K562 (cell line): ENCODE measurements at regions not wholly inside any gene's neighbourhood (a gene's known extent, or its start where the extent isn't known, plus 50 kb on each side); places are given as distances from the start of the nearest gene placed in this dataset.

ENCODE experiments used
- ATAC-seq: fragments of 200-7000 bp; cut with Tn5 transposase; 3 replicates; pipeline ENCODE4 v1.9.1; 2020; ENCODE audit warnings: moderate library complexity
- BruUV-seq: library from RNA; stranded (reverse); fragments of 400-500 nt; replicated peaks from 2 replicates; lab custom pipeline; 2021; lab: Mats Ljungman, UMichigan
- CTCF ChIA-PET: fragments of 300-600 bp; formaldehyde crosslinking; extraction: SDS; loops from one replicate; lab custom pipeline; 2021; ENCODE audit warnings: low intra/inter-chr PET ratio; lab: Yijun Ruan, JAX
- POLR2A ChIA-PET: fragments of 300-600, 350-650 bp; sonication (Branson Sonifier 250); formaldehyde crosslinking; extraction: SDS; loops from one replicate; lab custom pipeline; 2021; ENCODE audit warnings: antibody characterized with exemption, inconsistent platforms; lab: Yijun Ruan, JAX
- DNase-seq, 4 experiments: peaks; one replicate each; pipeline versions ENCODE4 v3.0.0 to v3.0.0-alpha.2; 2011 to 2018; ENCODE audit warnings: low spot score in 3 of 4, mixed read lengths in 3 of 4; ENCODE audit errors: extremely low read depth in 1 of 4
- FAIRE-seq: peaks from 2 replicates; lab custom pipeline; 2011; peaks lifted over from hg19 to GRCh38; lab: Jason Lieb, UNC
- H2AFZ ChIP-seq: 2 replicates; pipeline ENCODE4 v1.6.0; 2011; ENCODE audit warnings: low read depth, low read length, control low read depth, inconsistent platforms
- H3K27ac ChIP-seq: fragments of 200-600 bp; 3 replicates; pipeline ENCODE4 v1.8.0; 2011; ENCODE audit warnings: low read depth, mild to moderate bottlenecking, control low read depth, inconsistent platforms, low read length, moderate library complexity, mixed read lengths; ENCODE audit errors: extremely low read depth
- H3K27me3 ChIP-seq, 2 experiments: fragments of 300-600 bp in 1 of 2; 2 replicates in 1 of 2; 3 replicates in 1 of 2; pipeline versions ENCODE4 v1.6.0 to v1.8.0; 2011; ENCODE audit warnings: inconsistent platforms in 2 of 2, low read length in 2 of 2, mild to moderate bottlenecking in 1 of 2, mixed read lengths in 1 of 2, moderate library complexity in 1 of 2; ENCODE audit not compliant: control insufficient read depth in 2 of 2, insufficient read depth in 2 of 2
- H3K36me3 ChIP-seq: fragments of 300-600 bp; 3 replicates; pipeline ENCODE4 v1.8.0; 2011; ENCODE audit warnings: mild to moderate bottlenecking, low read length, inconsistent platforms; ENCODE audit not compliant: control insufficient read depth, insufficient read depth
- H3K4me1 ChIP-seq, 2 experiments: fragments of 200-600 bp in 1 of 2; replicated peaks in 1 of 2; 2 replicates in 1 of 2; 3 replicates in 1 of 2; pipeline versions ENCODE4 v1.5.1 to v1.8.0; 2011; ENCODE audit warnings: inconsistent platforms in 2 of 2, low read length in 2 of 2, mild to moderate bottlenecking in 1 of 2, mixed read lengths in 1 of 2, moderate library complexity in 1 of 2; ENCODE audit not compliant: control insufficient read depth in 2 of 2, insufficient read depth in 2 of 2
- H3K4me2 ChIP-seq: 2 replicates; pipeline ENCODE4 v1.6.1; 2011; ENCODE audit warnings: low read length, control low read depth, inconsistent platforms, mixed read lengths; ENCODE audit not compliant: insufficient read depth
- H3K4me3 ChIP-seq: fragments of 200-600 bp; sonication (generic), shearing (Covaris generic); 2 replicates; pipeline ENCODE4 v1.5.1; 2016; ENCODE audit warnings: control low read depth, inconsistent platforms
- H3K79me2 ChIP-seq: fragments of 200-600 bp; 3 replicates; pipeline ENCODE4 v1.8.0; 2011; ENCODE audit warnings: low read length, inconsistent platforms; ENCODE audit not compliant: control insufficient read depth, insufficient read depth
- H3K9ac ChIP-seq, 2 experiments: 2 replicates each; pipeline versions ENCODE4 v1.6.0 to v1.6.1; 2011; ENCODE audit warnings: low read depth in 2 of 2, low read length in 2 of 2, control low read depth in 1 of 2, inconsistent platforms in 1 of 2, mild to moderate bottlenecking in 1 of 2, mixed read lengths in 1 of 2; ENCODE audit not compliant: insufficient read depth in 1 of 2
- H3K9me1 ChIP-seq: one replicate; pipeline ENCODE4 v1.6.0; 2011; ENCODE audit warnings: inconsistent platforms, mild to moderate bottlenecking, low read length, moderate library complexity; ENCODE audit not compliant: control insufficient read depth, insufficient read depth
- H3K9me3 ChIP-seq: replicated peaks from 2 replicates; pipeline ENCODE4 v1.5.1; 2011; ENCODE audit warnings: low read depth, low read length, inconsistent platforms; ENCODE audit not compliant: control insufficient read depth, insufficient read depth
- H4K20me1 ChIP-seq: replicated peaks from 2 replicates; pipeline ENCODE4 v1.6.1; 2011; ENCODE audit warnings: low read length, inconsistent platforms, mixed read lengths; ENCODE audit not compliant: control insufficient read depth, insufficient read depth
- CREB3L1 ChIP-seq: fragments of 450-650 bp; IDR thresholded peaks from 2 replicates; pipeline ENCODE4 v1.6.1; 2014; ENCODE audit warnings: low read depth, mild to moderate bottlenecking, moderate library complexity, borderline replicate concordance
- CREBBP ChIP-seq: IDR thresholded peaks from one replicate; pipeline ENCODE4 v1.6.1; 2012; ENCODE audit warnings: low read depth, mild to moderate bottlenecking, control low read depth, inconsistent platforms, low read length
- ELF2 ChIP-seq: fragments of 250-450 bp; sonication (Bioruptor Pico); IDR thresholded peaks from 2 replicates; pipeline ENCODE4 v1.5.0; 2021; ENCODE audit warnings: mild to moderate bottlenecking
- MAFK ChIP-seq: IDR thresholded peaks from 2 replicates; pipeline ENCODE4 v1.6.1; 2011; ENCODE audit warnings: low read length, improper control_type of control experiment
- NR0B1 ChIP-seq: fragments of 450-650 bp; IDR thresholded peaks from one replicate; pipeline ENCODE4 v1.6.1; 2018; ENCODE audit warnings: mild to moderate bottlenecking, moderate library complexity; ENCODE audit not compliant: partially characterized antibody
- RFX7 ChIP-seq: fragments of 250-450 bp; sonication (Bioruptor Pico); IDR thresholded peaks from 2 replicates; pipeline ENCODE4 v1.5.1; 2021; ENCODE audit warnings: mild to moderate bottlenecking
- ZBTB34 ChIP-seq: fragments of 250-450 bp; sonication (Bioruptor Pico); IDR thresholded peaks from 2 replicates; pipeline ENCODE4 v1.8.0; 2021; ENCODE audit warnings: mild to moderate bottlenecking, moderate library complexity
- ZNF780A ChIP-seq: fragments of 250-450 bp; sonication (Bioruptor Pico); IDR thresholded peaks from 2 replicates; pipeline ENCODE4 v1.5.0; 2021; ENCODE audit warnings: mild to moderate bottlenecking
- WGBS: fragments of 100-300 bp; shearing (Covaris generic); methylation state at CpG from one replicate; pipeline ENCODE4 v1.1.6; 2016; ENCODE audit warnings: low coverage, mixed read lengths; ENCODE audit not compliant: insufficient coverage; ENCODE audit errors: missing lambda C conversion rate; 5-methylcytosine and 5-hydroxymethylcytosine counted together
- in situ Hi-C: fragments of 300-500 bp; cut with MboI; formaldehyde crosslinking; loops from 4 replicates; pipeline ENCODE4 v1.15.0; 2018; ENCODE audit warnings: inconsistent platforms, mixed read lengths
- intact Hi-C: fragments of 100-400 bp; cut with micrococcal nuclease; formaldehyde crosslinking; loops from 2 replicates; pipeline ENCODE4 v1.14.2; 2022

- Histone ChIP-seq H3K9me3 (no peaks in the 10 kb centered on the region), H3K79me2 (no peaks in the 10 kb centered on the region), H2AFZ (no peak overlapping the region), H3K9me1 (no peaks in the 10 kb centered on the region), H3K4me3 (no peak overlapping the region), H3K9ac (no peak overlapping the region), H3K27ac (no peak overlapping the region), H3K4me2 (no peak overlapping the region), H3K27me3 (no peaks in the 10 kb centered on the region), H3K4me1 (no peaks in the 10 kb centered on the region), H3K36me3 (no peaks in the 10 kb centered on the region), H4K20me1 (no peaks in the 10 kb centered on the region)
- 2% methylated on average over 3 of the region's 3 CpGs for WGBS
- CTCF ChIA-PET, result no interaction called here
- DNase-seq, result no peak
- intact Hi-C loops (no loop called here), in situ Hi-C loops (no loop called here)
- no TSS peak for BruUV-seq
- POLR2A ChIA-PET, result no interaction called here
- ATAC-seq, result no peak
- no peak for TF ChIP-seq RFX7 (CRISPR knock-in tag)
- TF ChIP-seq ZNF780A (CRISPR knock-in tag), result no peak
- TF ChIP-seq CREBBP, result no peak
- TF ChIP-seq ELF2, result no peak
- TF ChIP-seq ZBTB34 (CRISPR knock-in tag), result no peak
- TF ChIP-seq NR0B1, result no peak
- no peak for TF ChIP-seq MAFK
- TF ChIP-seq CREB3L1, result no peak
- no peak for FAIRE-seq
These were observed 107.0 kb upstream of the CTSO start for GRCh38 chr4:156060661-156061060.
